Cardiac muscle cell (in vitro differentiated cells and primary cell): ENCODE measurements at regions not wholly inside any gene's neighbourhood (a gene's known extent, or its start where the extent isn't known, plus 50 kb on each side); places are given as distances from the start of the nearest gene placed in this dataset.

Experiments
- DNase-seq, 2 donors: peaks; one replicate each; pipeline versions ENCODE4 v3.0.0 to v3.0.0-alpha.2; 2010 to 2017; ENCODE audit warnings: low read depth in 1 of 2, low spot score in 1 of 2
- H3K27ac ChIP-seq: fragments of 200-600 bp; sonication (generic); 2 replicates; pipeline ENCODE4 v1.5.1; 2016
- H3K27me3 ChIP-seq: fragments of 200-600 bp; sonication (generic); 2 replicates; pipeline ENCODE4 v1.6.0; 2016; ENCODE audit warnings: control low read depth
- H3K36me3 ChIP-seq: fragments of 200-600 bp; sonication (generic); 2 replicates; pipeline ENCODE4 v1.5.1; 2016; ENCODE audit warnings: control low read depth
- H3K4me1 ChIP-seq: fragments of 200-600 bp; sonication (generic); 2 replicates; pipeline ENCODE4 v1.8.1; 2017; ENCODE audit warnings: low read depth, mild to moderate bottlenecking, mixed run types
- H3K4me3 ChIP-seq: fragments of 200-600 bp; sonication (generic); 2 replicates; pipeline ENCODE4 v1.5.1; 2016; ENCODE audit warnings: mild to moderate bottlenecking
- H3K9me3 ChIP-seq: fragments of 200-600 bp; sonication (generic); 2 replicates; pipeline ENCODE4 v1.5.1; 2017; ENCODE audit warnings: low read depth, mild to moderate bottlenecking, control low read depth
- CTCF ChIP-seq: IDR thresholded peaks from 2 replicates; pipeline ENCODE4 v1.5.1; 2012; ENCODE audit warnings: low read depth, mild to moderate bottlenecking, low read length

GRCh38 chr11:70888061-70888460, 364.3 kb downstream of the SHANK2 start:
- TF ChIP-seq CTCF, result no peak
- Histone ChIP-seq H3K36me3 (no peaks in the 10 kb centered on the region), H3K27ac (no peak overlapping the region), H3K9me3 (no peaks in the 10 kb centered on the region), H3K4me3 (no peak overlapping the region), H3K4me1 (no peaks in the 10 kb centered on the region), H3K27me3 (no peaks in the 10 kb centered on the region)
- DNase-seq, result no peak

GRCh38 chr11:70889411-70889810, 363.0 kb downstream of the SHANK2 start:
- H3K4me1 ChIP-seq, result no peaks in the 10 kb centered on the region
- no peaks in the 10 kb centered on the region for H3K9me3 ChIP-seq
- H3K27ac ChIP-seq, result no peak overlapping the region
- no peaks in the 10 kb centered on the region for H3K36me3 ChIP-seq
- DNase-seq, result no peak
- TF ChIP-seq CTCF, result no peak
- H3K4me3 ChIP-seq, result no peak overlapping the region
- no peaks in the 10 kb centered on the region for H3K27me3 ChIP-seq

GRCh38 chr11:70891844-70892380, 360.5 kb downstream of the SHANK2 start:
- Histone ChIP-seq H3K36me3 (no peaks in the 10 kb centered on the region), H3K4me3 (no peak overlapping the region), H3K4me1 (no peaks in the 10 kb centered on the region), H3K27me3 (no peaks in the 10 kb centered on the region), H3K9me3 (no peaks in the 10 kb centered on the region), H3K27ac (no peak overlapping the region)
- DNase-seq, result no peak
- no peak for TF ChIP-seq CTCF

GRCh38 chr11:70892889-70893288, 359.5 kb downstream of the SHANK2 start:
- Histone ChIP-seq H3K4me1 (no peaks in the 10 kb centered on the region), H3K36me3 (no peaks in the 10 kb centered on the region), H3K27me3 (no peaks in the 10 kb centered on the region), H3K4me3 (no peak overlapping the region), H3K9me3 (no peaks in the 10 kb centered on the region), H3K27ac (no peak overlapping the region)
- no peak for DNase-seq
- TF ChIP-seq CTCF, result no peak

GRCh38 chr11:70894566-70895365, 357.6 kb downstream of the SHANK2 start:
- Histone ChIP-seq H3K27me3 (no peaks in the 10 kb centered on the region), H3K4me1 (no peaks in the 10 kb centered on the region), H3K36me3 (no peaks in the 10 kb centered on the region), H3K4me3 (no peak overlapping the region), H3K9me3 (no peaks in the 10 kb centered on the region), H3K27ac (no peak overlapping the region)
- no peak for DNase-seq
- no peak for TF ChIP-seq CTCF

GRCh38 chr11:70895366-70895670, 357.1 kb downstream of the SHANK2 start:
- Histone ChIP-seq H3K9me3 (no peaks in the 10 kb centered on the region), H3K36me3 (no peaks in the 10 kb centered on the region), H3K4me3 (no peak overlapping the region), H3K27ac (no peak overlapping the region), H3K4me1 (no peaks in the 10 kb centered on the region), H3K27me3 (no peaks in the 10 kb centered on the region)
- no peak for DNase-seq
- TF ChIP-seq CTCF, result no peak
